ENCODE measurements at regions not wholly inside any gene's neighbourhood (a gene's known extent, or its start where the extent isn't known, plus 50 kb on each side); places are given as distances from the start of the nearest gene placed in this dataset.

GRCh38 chr11:8740129-8740528 lies 57.5 kb downstream of the RPL27A start:
- no peak overlapping the region for H3K4me3 ChIP-seq
- no peak for DNase-seq
- peaks cover 0 to 63% (median 0%) of the 10 kb centered on the region in 3 donors for H3K36me3 ChIP-seq
- H3K4me1 ChIP-seq = peaks cover 0 to 11% (median 0%) of the 10 kb centered on the region in 3 donors
- WGBS, 2 donors = 84 to 92% methylated on average over 3 of the region's 3 CpGs
- H3K9me3 ChIP-seq = no peaks in the 10 kb centered on the region
- intact Hi-C loops (cut with DNase I) = no loop called here
- H3K27ac ChIP-seq = no peak overlapping the region
- no peak for TF ChIP-seq POLR2A (IDR thresholded peaks at IDR 0.05)
- no peak for TF ChIP-seq CTCF (IDR thresholded peaks at IDR 0.05)
- H3K27me3 ChIP-seq = no peaks in the 10 kb centered on the region

- intact Hi-C loops (cut with DNase I) = no loop called here
- H3K9me3 ChIP-seq = no peaks in the 10 kb centered on the region
- H3K27me3 ChIP-seq = no peaks in the 10 kb centered on the region
- TF ChIP-seq POLR2A (IDR thresholded peaks at IDR 0.05) (no peak), CTCF (IDR thresholded peaks at IDR 0.05) (no peak)
- H3K4me3 ChIP-seq = no peak overlapping the region
- peaks cover 0 to 60% (median 0%) of the 10 kb centered on the region in 3 donors for H3K36me3 ChIP-seq
- 70% methylated on average over 1 of the region's 1 CpG; no CpG with 5 or more reads in 1 of the 2 donors for WGBS, 2 donors
- no peak for DNase-seq
- H3K27ac ChIP-seq = peak overlapping the region in 2 of 4 donors; percentile 10 to 26
- H3K4me1 ChIP-seq = peaks cover 0 to 21% (median 0%) of the 10 kb centered on the region in 3 donors
Observed at GRCh38 chr11:8744423-8744822, 61.8 kb downstream of the RPL27A start.

- H3K4me1 ChIP-seq = peaks cover 0 to 24% (median 0%) of the 10 kb centered on the region in 3 donors
- H3K4me3 ChIP-seq = no peak overlapping the region
- intact Hi-C loops (cut with DNase I) = no loop called here
- H3K27me3 ChIP-seq = no peaks in the 10 kb centered on the region
- WGBS, 2 donors = 65 to 74% methylated on average over 6 of the region's 6 CpGs
- no peaks in the 10 kb centered on the region for H3K9me3 ChIP-seq
- TF ChIP-seq POLR2A (IDR thresholded peaks at IDR 0.05) (no peak), CTCF (IDR thresholded peaks at IDR 0.05) (no peak)
- peaks cover 0 to 64% (median 0%) of the 10 kb centered on the region in 3 donors for H3K36me3 ChIP-seq
- no peak for DNase-seq
- H3K27ac ChIP-seq = no peak overlapping the region
Observed at GRCh38 chr11:8745431-8746253, 63.0 kb downstream of the RPL27A start.

GRCh38 chr11:8746331-8746974 lies 63.9 kb downstream of the RPL27A start:
- Histone ChIP-seq H3K9me3 (no peaks in the 10 kb centered on the region), H3K4me3 (no peak overlapping the region), H3K27ac (no peak overlapping the region), H3K36me3 (peaks cover 0 to 57% (median 0%) of the 10 kb centered on the region in 3 donors), H3K4me1 (peaks cover 0 to 24% (median 0%) of the 10 kb centered on the region in 3 donors), H3K27me3 (no peaks in the 10 kb centered on the region)
- intact Hi-C loops (cut with DNase I) = no loop called here
- 56 to 75% methylated on average over 1 to 2 of the region's 2 CpGs for WGBS, 2 donors
- no peak for DNase-seq
- no peak for TF ChIP-seq CTCF (IDR thresholded peaks at IDR 0.05)
- no peak for TF ChIP-seq POLR2A (IDR thresholded peaks at IDR 0.05)

GRCh38 chr11:8747173-8747572 lies 64.6 kb downstream of the RPL27A start:
- no peaks in the 10 kb centered on the region for H3K27me3 ChIP-seq
- no peak for TF ChIP-seq POLR2A (IDR thresholded peaks at IDR 0.05)
- no peak for TF ChIP-seq CTCF (IDR thresholded peaks at IDR 0.05)
- no peak overlapping the region for H3K4me3 ChIP-seq
- H3K4me1 ChIP-seq = peaks cover 0 to 24% (median 0%) of the 10 kb centered on the region in 3 donors
- H3K36me3 ChIP-seq = peaks cover 0 to 49% (median 0%) of the 10 kb centered on the region in 3 donors
- intact Hi-C loops (cut with DNase I) = no loop called here
- no peaks in the 10 kb centered on the region for H3K9me3 ChIP-seq
- no peak overlapping the region for H3K27ac ChIP-seq
- no peak for DNase-seq
